COLO668 (cell line): ENCODE measurements at regions not wholly inside any gene's neighbourhood (a gene's known extent, or its start where the extent isn't known, plus 50 kb on each side); places are given as distances from the start of the nearest gene placed in this dataset.
"Not testable (repeated sequence)": the region's sequence is repeated elsewhere in the genome, so short reads cannot be mapped to it uniquely, and the experiment has no call there.

Experiments
- DNase-seq: peaks from one replicate; lab custom pipeline; 2025; ENCODE audit not compliant: unreplicated experiment; lab: John Stamatoyannopoulos, UW

GRCh38 chr4:69013933-69014332 lies 62.3 kb upstream of the UGT2A3 start:
- DNase-seq, result not testable (repeated sequence)

- not testable (repeated sequence) for DNase-seq
These were observed 66.4 kb upstream of the UGT2A3 start for GRCh38 chr4:69017986-69018385.

- not testable (repeated sequence) for DNase-seq
These were observed 68.2 kb upstream of the UGT2A3 start for GRCh38 chr4:69019538-69020461.

GRCh38 chr4:69020462-69020807 lies 68.8 kb upstream of the UGT2A3 start:
- DNase-seq, result not testable (repeated sequence)

GRCh38 chr4:69025191-69025998 lies 70.9 kb upstream of the UGT2B7 start:
- peak; percentile 8 for DNase-seq

- DNase-seq, result no peak
These were observed 70.3 kb upstream of the UGT2B7 start for GRCh38 chr4:69025999-69026387.

GRCh38 chr4:69026974-69027373 lies 69.3 kb upstream of the UGT2B7 start:
- no peak for DNase-seq

- no peak for DNase-seq
These were observed 65.9 kb upstream of the UGT2B7 start for GRCh38 chr4:69030326-69030725.

- DNase-seq, result no peak
These were observed 63.2 kb upstream of the UGT2B7 start for GRCh38 chr4:69032847-69033638.

GRCh38 chr4:69034315-69034740 lies 61.9 kb upstream of the UGT2B7 start:
- DNase-seq, result not testable (repeated sequence)

- DNase-seq, result no peak
These were observed 57.7 kb upstream of the UGT2B7 start for GRCh38 chr4:69038582-69038981.

GRCh38 chr4:69039071-69039470 lies 57.2 kb upstream of the UGT2B7 start:
- no peak for DNase-seq

GRCh38 chr4:69044247-69044646 lies 52.0 kb upstream of the UGT2B7 start:
- no peak for DNase-seq
